Hematopoietic multipotent progenitor cell treated with erythropoietin and hydrocortisone succinate and interleukin-3 and kit ligand, for 6 days (in vitro differentiated cells): ENCODE measurements at regions not wholly inside any gene's neighbourhood (a gene's known extent, or its start where the extent isn't known, plus 50 kb on each side); places are given as distances from the start of the nearest gene placed in this dataset.

Experiments used
- DNase-seq: peaks from one replicate; pipeline ENCODE4 v3.0.0-alpha.2; 2015

DNA sequence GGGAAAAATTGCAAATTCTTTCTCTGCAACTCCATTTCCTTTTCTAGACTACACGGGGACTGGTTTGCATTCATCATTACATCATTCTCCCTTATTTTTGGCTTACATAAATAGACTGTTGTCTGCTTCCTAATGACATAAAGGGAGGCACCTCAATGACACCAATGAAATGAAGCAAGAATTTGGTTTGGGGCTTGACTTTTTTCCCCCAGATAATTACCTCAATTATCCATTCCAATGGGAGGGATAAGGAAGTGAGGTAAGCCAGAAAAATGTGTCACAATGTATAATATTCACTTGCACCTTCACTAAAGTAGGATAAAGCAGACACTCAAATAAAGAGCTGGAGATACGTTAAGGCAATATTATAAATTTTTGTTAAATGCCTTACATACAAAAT, 240.6 kb upstream of the GRIP1 start:
- no peak for DNase-seq

DNA sequence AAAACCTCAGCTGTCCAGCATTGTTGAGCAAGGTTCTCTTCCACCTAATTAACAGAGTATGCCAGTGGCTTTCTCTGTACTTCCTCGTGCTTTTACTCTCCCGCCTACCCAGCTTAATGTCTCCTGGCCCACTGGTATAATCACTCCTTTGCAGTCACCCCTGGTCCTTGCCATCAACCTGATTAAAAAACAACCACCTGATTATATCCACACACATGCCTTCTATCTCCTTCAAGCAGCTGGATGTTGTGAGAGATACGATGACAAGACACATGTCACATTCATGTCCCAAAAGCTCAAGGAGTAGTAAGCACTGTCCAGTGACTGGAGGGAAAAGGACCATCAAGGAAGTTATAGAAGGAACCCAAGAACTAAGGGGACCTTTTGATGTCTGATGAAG, 241.3 kb upstream of the GRIP1 start:
- peak; percentile 16 for DNase-seq

- no peak for DNase-seq
These were observed 242.3 kb upstream of the GRIP1 start for GRCh38 chr12:66921151-66921550.

DNA sequence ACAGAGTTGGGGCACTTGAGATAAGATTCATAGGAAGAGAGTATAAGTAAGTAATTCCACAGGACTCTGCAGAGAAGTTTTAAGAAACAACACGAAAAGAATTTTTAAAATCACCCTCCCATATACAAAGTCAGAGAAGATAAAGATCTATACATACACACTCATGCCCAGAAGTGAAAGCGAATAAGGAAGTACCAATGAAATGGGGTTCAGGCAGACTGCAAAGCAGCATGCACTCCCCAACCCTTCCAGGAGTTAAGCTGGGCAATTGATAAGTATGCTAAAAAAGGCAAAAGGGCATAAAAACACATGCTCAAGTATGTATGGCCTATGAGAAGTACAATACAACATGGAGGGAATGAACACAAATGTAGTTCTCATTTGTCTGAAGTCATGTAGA, 246.2 kb upstream of the GRIP1 start:
- peak; percentile 32 for DNase-seq

DNA sequence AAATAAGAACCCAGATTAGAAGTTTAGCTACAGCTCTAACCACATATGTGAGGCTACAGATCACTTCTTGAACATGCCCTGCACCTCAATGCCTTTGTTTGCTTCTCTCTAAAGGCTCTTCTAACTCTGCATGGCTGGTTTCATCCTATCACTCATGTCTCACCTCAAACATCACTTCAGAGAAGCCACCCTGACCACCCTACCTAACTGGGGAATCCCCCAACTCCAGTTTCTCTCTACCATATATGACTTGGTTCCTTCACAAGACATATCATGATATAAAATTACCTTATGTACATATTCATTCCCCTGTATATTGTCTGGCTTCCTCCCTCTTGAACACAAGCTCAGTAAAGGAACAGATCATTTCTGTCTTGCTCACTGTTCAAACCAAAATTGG, 250.2 kb upstream of the GRIP1 start:
- DNase-seq: no peak

DNA sequence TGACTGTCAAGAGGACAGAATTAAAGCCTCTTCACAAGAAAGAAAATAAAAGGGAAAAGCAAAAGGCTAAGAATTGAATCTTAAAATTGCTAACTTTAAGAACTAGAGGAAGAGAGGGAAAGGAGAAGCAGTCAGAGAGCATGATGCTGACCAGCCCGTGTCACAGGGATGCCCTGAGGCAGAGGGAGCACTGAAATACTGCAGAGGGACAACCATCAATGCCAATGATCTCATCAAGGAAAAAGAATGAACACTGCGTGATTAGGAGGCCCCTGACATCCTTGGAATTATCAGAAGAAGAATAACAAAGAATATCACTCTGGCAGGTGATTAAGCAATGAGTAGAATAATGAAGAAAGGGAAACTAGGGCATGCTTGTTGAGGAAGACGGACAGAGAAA, 252.2 kb upstream of the GRIP1 start:
- DNase-seq: no peak

DNA sequence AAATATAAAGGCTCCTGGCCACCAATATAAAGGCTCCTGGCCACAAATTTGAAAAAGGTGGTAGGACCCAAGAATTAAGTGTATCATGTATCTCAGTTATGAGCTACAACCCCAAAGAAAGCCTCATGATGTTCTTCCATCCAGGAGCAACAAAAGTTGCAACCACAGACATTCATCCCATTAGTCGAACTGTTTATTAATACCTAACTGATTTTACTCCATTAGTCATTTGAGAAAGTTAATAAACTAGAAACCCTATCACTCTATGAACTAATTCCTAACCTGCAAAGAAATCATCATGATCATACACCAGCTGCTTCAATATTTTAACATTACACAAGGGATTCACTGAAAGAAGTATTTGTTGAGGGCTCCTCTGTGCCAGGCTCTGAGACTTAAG, 253.2 kb upstream of the GRIP1 start:
- no peak for DNase-seq

GRCh38 chr12:66934302-66935062, 255.6 kb upstream of the GRIP1 start:
- DNase-seq: no peak

DNA sequence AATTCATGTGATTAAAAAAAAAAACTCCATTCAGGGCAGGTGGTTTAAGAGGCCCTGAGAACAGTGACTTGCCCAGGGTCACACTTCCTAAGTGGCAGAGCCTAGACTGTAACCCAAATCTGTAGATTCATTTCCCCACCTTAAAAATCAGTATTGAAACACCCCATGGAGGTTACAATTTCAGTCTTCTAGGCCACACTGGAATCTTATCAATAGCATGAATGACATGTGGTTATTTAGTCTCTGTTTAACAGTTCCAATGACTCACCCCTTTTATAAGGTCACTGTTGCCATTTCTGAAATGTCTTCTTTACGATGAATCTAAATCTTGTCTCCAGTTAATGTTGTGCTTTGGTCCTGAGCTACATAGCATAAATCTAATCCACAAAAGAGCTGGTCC, 262.3 kb upstream of the GRIP1 start:
- DNase-seq: no peak

DNA sequence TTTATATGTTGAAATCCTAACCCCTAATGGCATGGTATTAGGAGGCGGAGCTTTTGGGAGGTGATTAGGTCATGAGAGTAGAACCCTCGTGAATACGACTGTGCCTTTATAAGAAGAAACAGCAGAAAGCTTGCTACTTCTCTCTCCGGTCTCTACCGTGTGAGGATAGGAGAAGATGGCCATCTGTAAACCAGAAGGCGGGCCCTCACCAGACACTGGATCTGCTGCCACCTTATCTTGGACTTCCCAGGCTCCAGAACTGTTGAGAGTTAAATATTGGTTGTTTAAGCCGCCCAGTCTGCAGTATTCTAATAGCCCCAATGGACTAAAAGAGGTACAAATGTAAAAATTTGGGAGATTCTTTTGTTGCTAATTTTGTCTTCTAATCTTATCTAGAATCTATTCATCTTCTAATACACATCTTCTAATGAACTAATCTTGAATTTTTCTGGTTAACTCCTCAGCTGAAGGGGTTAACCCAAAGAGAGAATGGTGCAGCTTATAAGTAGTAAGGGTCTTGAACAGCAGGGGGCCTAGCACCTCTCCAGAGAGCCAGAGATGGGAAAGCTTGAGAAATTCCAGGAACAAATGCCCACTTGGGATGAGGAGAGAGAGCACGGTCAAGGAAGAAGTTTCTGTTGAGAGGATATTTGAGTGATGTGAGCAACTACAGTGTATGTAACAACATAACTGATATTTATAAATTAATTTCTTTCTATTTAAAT, 264.0 kb upstream of the GRIP1 start:
- DNase-seq: no peak

GRCh38 chr12:66944365-66944764, 265.5 kb upstream of the GRIP1 start:
- no peak for DNase-seq

- no peak for DNase-seq
These were observed 266.4 kb upstream of the GRIP1 start for GRCh38 chr12:66945189-66945817.

- no peak for DNase-seq
These were observed 268.2 kb upstream of the GRIP1 start for GRCh38 chr12:66947119-66947518.

DNA sequence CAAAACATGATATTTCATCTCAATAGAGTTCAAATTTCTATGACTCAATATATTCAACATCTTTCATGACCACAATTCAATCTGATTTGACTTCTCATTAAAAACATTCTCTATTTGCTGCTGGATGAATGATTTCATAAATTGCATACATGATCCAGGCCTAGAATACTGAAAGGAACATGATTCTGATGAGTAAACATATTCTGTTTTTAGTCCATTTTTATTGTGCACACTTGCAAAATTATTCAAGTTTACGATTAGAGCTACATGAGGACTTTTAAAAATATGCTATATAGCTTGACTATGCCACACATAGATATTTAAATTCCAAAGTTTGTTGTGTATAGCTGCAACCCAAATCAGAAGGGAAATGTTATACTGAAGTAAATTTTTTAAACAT, 273.8 kb upstream of the GRIP1 start:
- DNase-seq: no peak

GRCh38 chr12:66956300-66956699, 277.4 kb upstream of the GRIP1 start:
- no peak for DNase-seq

DNA sequence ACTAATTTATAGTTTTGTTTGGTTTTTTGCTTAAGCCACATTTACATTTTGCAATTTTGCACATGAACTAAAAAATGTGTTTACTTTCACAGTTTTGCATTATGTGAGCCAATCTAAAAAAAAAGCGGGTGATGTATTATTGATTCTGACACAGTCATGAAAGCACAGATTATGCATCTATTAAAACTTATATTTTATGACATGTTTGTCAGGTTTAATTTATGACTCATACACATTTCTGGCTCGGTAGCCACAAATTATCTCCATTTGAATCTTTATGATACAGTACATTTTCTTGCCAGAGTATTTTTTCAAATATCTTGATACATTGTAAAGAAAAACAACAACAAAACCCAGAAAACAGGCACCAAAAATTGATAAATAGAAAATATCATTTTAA, 280.4 kb upstream of the GRIP1 start:
- no peak for DNase-seq

DNA sequence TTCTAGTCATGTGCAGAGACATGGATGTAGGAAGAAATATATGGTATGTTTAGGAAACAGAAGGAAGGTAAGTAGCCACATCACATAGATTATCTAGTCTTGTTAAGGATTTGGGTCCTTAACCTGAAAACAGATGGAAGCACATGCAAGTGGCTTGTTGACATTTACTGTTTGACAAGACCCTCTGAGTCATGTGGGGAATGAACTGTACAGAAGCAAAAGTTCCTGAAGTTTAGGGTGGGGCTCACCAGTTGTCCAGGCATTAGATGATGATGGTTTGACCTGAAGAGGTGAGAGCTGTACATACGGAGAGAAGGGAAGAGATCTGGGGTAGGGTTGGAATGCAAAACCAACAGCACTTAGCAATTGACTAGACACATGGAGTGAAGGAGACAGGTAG, 281.1 kb upstream of the GRIP1 start:
- DNase-seq: no peak

GRCh38 chr12:66960704-66961690, 282.1 kb upstream of the GRIP1 start:
- no peak for DNase-seq

DNA sequence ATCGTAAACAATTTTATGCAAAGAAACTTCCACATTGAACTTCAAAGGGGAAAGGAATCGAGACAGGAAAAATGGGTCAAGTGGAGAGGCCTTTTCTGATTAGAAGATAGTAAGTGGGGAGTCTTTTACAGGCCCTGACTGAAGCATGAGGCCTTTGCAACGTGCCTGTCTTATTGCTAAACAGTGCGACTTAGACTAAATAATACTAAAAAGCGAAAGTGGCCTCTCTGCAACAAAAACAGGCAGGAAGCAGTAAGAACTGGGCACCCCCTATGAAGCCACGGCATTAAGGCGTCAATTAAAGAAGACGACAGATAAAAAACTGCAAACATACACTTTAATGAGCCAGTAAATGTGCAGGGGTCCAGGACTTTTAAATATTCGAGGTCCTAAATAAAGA, 283.4 kb upstream of the GRIP1 start:
- no peak for DNase-seq

DNA sequence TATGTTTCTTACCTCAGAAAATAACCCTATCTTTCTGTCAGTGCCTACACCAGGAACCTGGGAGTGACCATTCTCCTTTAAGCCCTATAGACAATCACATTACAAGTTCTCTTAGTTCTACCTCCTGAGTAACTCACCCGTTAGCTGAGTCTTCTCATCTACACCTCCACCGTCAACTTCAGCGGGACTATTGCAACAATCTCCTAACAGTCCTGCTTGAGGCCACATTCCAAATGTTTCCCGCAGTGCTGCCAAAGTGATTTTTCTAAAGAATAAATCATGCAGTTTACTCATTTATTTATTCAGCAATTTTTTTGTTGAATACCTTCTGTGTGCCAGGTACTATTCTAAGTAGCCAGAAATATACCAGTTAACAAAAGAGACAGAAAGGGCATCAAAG, 285.0 kb upstream of the GRIP1 start:
- no peak for DNase-seq

DNA sequence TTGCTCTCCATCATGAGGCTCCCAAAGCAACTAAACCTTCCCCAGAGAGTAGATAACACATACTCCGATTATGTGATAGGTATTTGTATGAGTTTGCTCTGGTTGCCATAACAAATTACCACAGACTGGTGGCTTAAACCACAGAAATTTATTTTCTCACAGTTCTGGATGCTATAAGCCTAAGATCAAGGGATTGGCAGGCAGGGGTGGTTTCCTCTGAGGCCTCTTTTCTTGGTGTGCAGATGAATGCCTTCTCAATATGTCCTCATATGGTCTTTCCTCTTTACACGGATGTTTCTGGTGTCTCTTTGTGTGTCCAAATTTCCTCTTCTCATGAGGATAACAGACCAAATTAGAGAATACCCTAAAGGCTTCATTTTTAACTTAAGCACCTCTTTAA, 285.8 kb upstream of the GRIP1 start:
- no peak for DNase-seq

GRCh38 chr12:66965621-66966020, 286.7 kb upstream of the GRIP1 start:
- no peak for DNase-seq

DNA sequence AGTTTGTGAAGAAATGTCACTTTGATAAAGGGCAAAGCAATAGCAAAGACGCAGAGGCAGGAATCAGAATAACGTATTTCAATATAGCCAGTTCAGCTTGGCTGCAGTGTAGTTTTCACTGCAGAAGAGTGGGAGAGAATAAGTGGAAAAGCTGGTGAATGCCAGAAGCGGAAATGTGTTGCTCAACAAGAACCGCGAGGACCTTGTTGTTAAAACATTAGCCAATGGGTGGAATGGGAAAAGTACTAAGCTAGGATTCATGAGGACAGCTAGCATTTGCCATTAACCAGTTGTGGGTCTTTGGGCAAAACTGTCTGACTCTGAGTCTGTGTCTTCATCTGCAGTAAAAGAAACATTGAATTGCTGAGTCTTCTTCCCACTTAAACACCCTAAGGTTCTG, 292.9 kb upstream of the GRIP1 start:
- DNase-seq: no peak
